ENCODE measurements at regions not wholly inside any gene's neighbourhood (a gene's known extent, or its start where the extent isn't known, plus 50 kb on each side); places are given as distances from the start of the nearest gene placed in this dataset.

DNA sequence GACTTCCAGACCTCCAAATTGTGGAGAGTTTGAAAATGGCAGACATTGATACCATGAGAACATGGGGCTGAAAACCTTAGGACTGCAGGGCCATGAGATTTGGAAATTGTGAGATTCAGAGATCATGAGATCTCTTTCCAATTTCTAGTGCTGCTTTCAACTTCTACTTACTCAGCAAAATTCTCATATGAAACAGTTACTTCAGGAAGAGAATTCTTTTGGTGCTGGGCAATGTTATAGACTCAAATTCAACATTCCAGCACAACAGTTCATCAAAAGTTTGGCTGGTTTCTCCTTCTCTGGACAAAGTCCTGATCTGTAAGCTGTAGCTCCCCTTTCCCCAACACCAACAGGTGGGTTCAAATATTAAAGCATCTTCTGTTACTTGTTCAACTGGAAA lies 506.9 kb upstream of the NECTIN3 start:
- H3K36me3 ChIP-seq (ENCODE audit: control insufficient read depth, insufficient read depth, low read length) = no peaks in the 10 kb centered on the region
- no peak for DNase-seq
- H3K27me3 ChIP-seq (ENCODE audit: control insufficient read depth, insufficient read depth, low read length) = no peaks in the 10 kb centered on the region
- H3K27ac ChIP-seq (ENCODE audit: low read length) = no peak overlapping the region
- H3K4me1 ChIP-seq (ENCODE audit: control insufficient read depth, insufficient read depth, low read length) = no peaks in the 10 kb centered on the region
- no peaks in the 10 kb centered on the region for H3K9me3 ChIP-seq (replicated peaks; ENCODE audit: control insufficient read depth, low read depth, low read length)
- H3K4me3 ChIP-seq (ENCODE audit: low read length) = no peak overlapping the region

- DNase-seq = no peak
- no peaks in the 10 kb centered on the region for H3K4me1 ChIP-seq (ENCODE audit: control insufficient read depth, insufficient read depth, low read length)
- H3K27ac ChIP-seq (ENCODE audit: low read length) = no peak overlapping the region
- H3K27me3 ChIP-seq (ENCODE audit: control insufficient read depth, insufficient read depth, low read length) = no peaks in the 10 kb centered on the region
- no peaks in the 10 kb centered on the region for H3K9me3 ChIP-seq (replicated peaks; ENCODE audit: control insufficient read depth, low read depth, low read length)
- WGBS (ENCODE audit: insufficient coverage) = no CpG with 5 or more reads among the region's 2 CpGs
- no peaks in the 10 kb centered on the region for H3K36me3 ChIP-seq (ENCODE audit: control insufficient read depth, insufficient read depth, low read length)
- H3K4me3 ChIP-seq (ENCODE audit: low read length) = no peak overlapping the region
Measured at GRCh38 chr3:110567029-110567428, 504.6 kb upstream of the NECTIN3 start.

- no peak overlapping the region for H3K27ac ChIP-seq (ENCODE audit: low read length)
Measured at GRCh38 chr3:110568246-110568645, 503.4 kb upstream of the NECTIN3 start.

GRCh38 chr3:110569073-110569472 lies 502.5 kb upstream of the NECTIN3 start:
- DNase-seq = no peak
- no peaks in the 10 kb centered on the region for H3K27me3 ChIP-seq (ENCODE audit: control insufficient read depth, insufficient read depth, low read length)
- no CpG with 5 or more reads among the region's 2 CpGs for WGBS (ENCODE audit: insufficient coverage)

More at GRCh38 chr3:110568246-110568645, 503.4 kb upstream of the NECTIN3 start:
- no peaks in the 10 kb centered on the region for H3K27me3 ChIP-seq (ENCODE audit: control insufficient read depth, insufficient read depth, low read length)
- no peaks in the 10 kb centered on the region for H3K4me1 ChIP-seq (ENCODE audit: control insufficient read depth, insufficient read depth, low read length)
- no peaks in the 10 kb centered on the region for H3K36me3 ChIP-seq (ENCODE audit: control insufficient read depth, insufficient read depth, low read length)
- DNase-seq = no peak
- WGBS (ENCODE audit: insufficient coverage) = no CpG with 5 or more reads among the region's 2 CpGs
- H3K9me3 ChIP-seq (replicated peaks; ENCODE audit: control insufficient read depth, low read depth, low read length) = no peaks in the 10 kb centered on the region
- H3K4me3 ChIP-seq (ENCODE audit: low read length) = no peak overlapping the region

DNA sequence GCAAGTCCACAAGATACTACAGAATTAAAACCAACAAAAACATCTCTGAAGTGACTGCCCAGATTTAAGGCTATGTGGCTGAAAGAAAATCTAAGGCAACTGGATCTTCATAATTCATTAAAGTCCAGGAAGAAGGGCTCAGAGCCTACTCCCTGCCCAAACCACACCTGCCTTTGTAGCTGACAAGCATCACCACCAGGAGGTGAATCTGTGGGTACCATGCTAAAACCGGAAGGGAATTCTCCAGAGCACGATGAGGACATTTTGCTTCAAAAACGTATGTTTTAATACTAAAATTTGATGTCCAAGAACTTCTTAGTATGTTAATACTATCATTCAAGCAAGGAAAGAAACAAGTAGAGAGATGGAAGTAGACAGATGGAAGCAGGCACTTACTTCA lies 495.9 kb upstream of the NECTIN3 start:
- Histone ChIP-seq H3K36me3 (ENCODE audit: control insufficient read depth, insufficient read depth, low read length) (no peaks in the 10 kb centered on the region), H3K4me1 (ENCODE audit: control insufficient read depth, insufficient read depth, low read length) (no peaks in the 10 kb centered on the region), H3K27me3 (ENCODE audit: control insufficient read depth, insufficient read depth, low read length) (no peaks in the 10 kb centered on the region), H3K27ac (ENCODE audit: low read length) (no peak overlapping the region), H3K9me3 (replicated peaks; ENCODE audit: control insufficient read depth, low read depth, low read length) (no peaks in the 10 kb centered on the region), H3K4me3 (ENCODE audit: low read length) (no peak overlapping the region)
- no CpG with 5 or more reads among the region's 3 CpGs for WGBS (ENCODE audit: insufficient coverage)
- DNase-seq = no peak

More at GRCh38 chr3:110569073-110569472, 502.5 kb upstream of the NECTIN3 start:
- Histone ChIP-seq H3K36me3 (ENCODE audit: control insufficient read depth, insufficient read depth, low read length) (no peaks in the 10 kb centered on the region), H3K9me3 (replicated peaks; ENCODE audit: control insufficient read depth, low read depth, low read length) (no peaks in the 10 kb centered on the region), H3K27ac (ENCODE audit: low read length) (no peak overlapping the region), H3K4me3 (ENCODE audit: low read length) (no peak overlapping the region), H3K4me1 (ENCODE audit: control insufficient read depth, insufficient read depth, low read length) (no peaks in the 10 kb centered on the region)

DNA sequence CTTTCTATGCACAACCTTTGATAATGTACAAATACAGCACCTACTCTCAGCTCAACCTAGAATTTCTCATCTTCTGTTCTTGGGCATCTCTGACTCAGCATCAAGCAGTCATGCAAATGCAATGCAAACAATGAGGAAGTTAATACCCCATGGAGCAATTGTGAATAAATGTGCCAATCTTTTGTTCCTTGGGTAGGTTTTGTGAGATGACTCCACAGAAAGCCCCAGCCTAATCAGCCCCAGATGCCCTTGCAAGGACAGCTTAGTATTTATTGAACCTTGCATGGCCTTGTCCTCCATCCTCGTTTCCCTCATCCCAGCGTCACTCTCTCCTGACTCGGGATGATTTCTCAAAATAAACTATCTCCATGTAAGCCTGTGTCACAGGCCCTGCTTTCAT lies 494.7 kb upstream of the NECTIN3 start:
- no peaks in the 10 kb centered on the region for H3K36me3 ChIP-seq (ENCODE audit: control insufficient read depth, insufficient read depth, low read length)
- no peak overlapping the region for H3K4me3 ChIP-seq (ENCODE audit: low read length)
- H3K4me1 ChIP-seq (ENCODE audit: control insufficient read depth, insufficient read depth, low read length) = no peaks in the 10 kb centered on the region
- H3K27ac ChIP-seq (ENCODE audit: low read length) = no peak overlapping the region
- H3K9me3 ChIP-seq (replicated peaks; ENCODE audit: control insufficient read depth, low read depth, low read length) = no peaks in the 10 kb centered on the region
- WGBS (ENCODE audit: insufficient coverage) = no CpG with 5 or more reads among the region's 3 CpGs
- H3K27me3 ChIP-seq (ENCODE audit: control insufficient read depth, insufficient read depth, low read length) = no peaks in the 10 kb centered on the region
- no peak for DNase-seq

- Histone ChIP-seq H3K27ac (ENCODE audit: low read length) (no peak overlapping the region), H3K4me3 (ENCODE audit: low read length) (no peak overlapping the region), H3K9me3 (replicated peaks; ENCODE audit: control insufficient read depth, low read depth, low read length) (no peaks in the 10 kb centered on the region), H3K36me3 (ENCODE audit: control insufficient read depth, insufficient read depth, low read length) (no peaks in the 10 kb centered on the region), H3K4me1 (ENCODE audit: control insufficient read depth, insufficient read depth, low read length) (no peaks in the 10 kb centered on the region), H3K27me3 (ENCODE audit: control insufficient read depth, insufficient read depth, low read length) (no peaks in the 10 kb centered on the region)
- no peak for DNase-seq
- WGBS (ENCODE audit: insufficient coverage) = no CpG with 5 or more reads among the region's 2 CpGs
Measured at GRCh38 chr3:110577854-110578253, 493.8 kb upstream of the NECTIN3 start.

- Histone ChIP-seq H3K27ac (ENCODE audit: low read length) (no peak overlapping the region), H3K4me1 (ENCODE audit: control insufficient read depth, insufficient read depth, low read length) (no peaks in the 10 kb centered on the region), H3K36me3 (ENCODE audit: control insufficient read depth, insufficient read depth, low read length) (no peaks in the 10 kb centered on the region), H3K4me3 (ENCODE audit: low read length) (no peak overlapping the region), H3K9me3 (replicated peaks; ENCODE audit: control insufficient read depth, low read depth, low read length) (no peaks in the 10 kb centered on the region), H3K27me3 (ENCODE audit: control insufficient read depth, insufficient read depth, low read length) (no peaks in the 10 kb centered on the region)
- WGBS (ENCODE audit: insufficient coverage) = 90% methylated on average over 2 of the region's 4 CpGs
- DNase-seq = no peak
Measured at GRCh38 chr3:110579840-110580550, 491.6 kb upstream of the NECTIN3 start.

- Histone ChIP-seq H3K27ac (ENCODE audit: low read length) (no peak overlapping the region), H3K36me3 (ENCODE audit: control insufficient read depth, insufficient read depth, low read length) (no peaks in the 10 kb centered on the region), H3K27me3 (ENCODE audit: control insufficient read depth, insufficient read depth, low read length) (no peaks in the 10 kb centered on the region), H3K9me3 (replicated peaks; ENCODE audit: control insufficient read depth, low read depth, low read length) (no peaks in the 10 kb centered on the region), H3K4me3 (ENCODE audit: low read length) (no peak overlapping the region), H3K4me1 (ENCODE audit: control insufficient read depth, insufficient read depth, low read length) (no peaks in the 10 kb centered on the region)
- 50% methylated on average over 1 of the region's 3 CpGs for WGBS (ENCODE audit: insufficient coverage)
- no peak for DNase-seq
Measured at GRCh38 chr3:110583373-110583935, 488.2 kb upstream of the NECTIN3 start.

GRCh38 chr3:110588906-110589305 lies 482.7 kb upstream of the NECTIN3 start:
- no CpG with 5 or more reads among the region's 3 CpGs for WGBS (ENCODE audit: insufficient coverage)

GRCh38 chr3:110589341-110589740 lies 482.3 kb upstream of the NECTIN3 start:
- Histone ChIP-seq H3K27me3 (ENCODE audit: control insufficient read depth, insufficient read depth, low read length) (no peaks in the 10 kb centered on the region), H3K4me1 (ENCODE audit: control insufficient read depth, insufficient read depth, low read length) (no peaks in the 10 kb centered on the region), H3K27ac (ENCODE audit: low read length) (no peak overlapping the region), H3K4me3 (ENCODE audit: low read length) (no peak overlapping the region), H3K36me3 (ENCODE audit: control insufficient read depth, insufficient read depth, low read length) (no peaks in the 10 kb centered on the region), H3K9me3 (replicated peaks; ENCODE audit: control insufficient read depth, low read depth, low read length) (no peaks in the 10 kb centered on the region)
- no peak for DNase-seq

More at GRCh38 chr3:110588906-110589305, 482.7 kb upstream of the NECTIN3 start:
- Histone ChIP-seq H3K36me3 (ENCODE audit: control insufficient read depth, insufficient read depth, low read length) (no peaks in the 10 kb centered on the region), H3K27ac (ENCODE audit: low read length) (no peak overlapping the region), H3K4me1 (ENCODE audit: control insufficient read depth, insufficient read depth, low read length) (no peaks in the 10 kb centered on the region), H3K4me3 (ENCODE audit: low read length) (no peak overlapping the region), H3K9me3 (replicated peaks; ENCODE audit: control insufficient read depth, low read depth, low read length) (no peaks in the 10 kb centered on the region), H3K27me3 (ENCODE audit: control insufficient read depth, insufficient read depth, low read length) (no peaks in the 10 kb centered on the region)
- DNase-seq = no peak

All from muscle of leg (tissue), 3 donors.